ENCODE measurements at regions not wholly inside any gene's neighbourhood (a gene's known extent, or its start where the extent isn't known, plus 50 kb on each side); places are given as distances from the start of the nearest gene placed in this dataset.

DNA sequence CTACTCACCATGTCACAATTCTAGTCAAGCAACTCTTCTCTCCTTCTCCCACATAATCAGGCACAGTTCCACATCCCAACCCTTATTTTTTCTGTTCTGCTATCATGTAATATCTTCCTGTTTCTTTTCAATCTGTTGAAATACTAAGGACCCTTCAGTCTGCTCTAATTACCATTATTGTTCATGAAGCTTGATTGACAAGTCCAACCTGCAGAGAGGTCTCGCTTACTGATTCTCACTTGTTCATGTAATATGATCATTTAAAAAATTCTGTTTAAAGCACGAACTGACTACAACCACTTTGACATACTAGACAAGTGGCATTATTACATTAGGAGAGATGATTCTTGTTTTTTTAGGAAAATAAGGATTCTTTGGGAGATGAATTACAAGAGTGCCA lies 108.6 kb upstream of the MAD2L1 start:
- no peak overlapping the region for H3K4me3 ChIP-seq
- H3K4me1 ChIP-seq (replicated peaks in 1 of 2): peaks cover 0 to 9% of the 10 kb centered on the region in 2 donors
- WGBS, 10 experiments: 14 to 96% (median 69%) methylated on average over 1 to 2 of the region's 2 CpGs
- in situ Hi-C loops (cut with MboI; ENCODE audit: low pct_unique_long_range_greater_than_20kb in 2 of 9, low sequenced_read_pairs in 9 of 9, unreplicated experiment in 9 of 9): no loop called here
- ATAC-seq (replicated peaks in 6 of 8): no peak
- H3K27ac ChIP-seq: no peak overlapping the region

- Histone ChIP-seq H3K27ac (no peak overlapping the region), H3K4me3 (no peak overlapping the region), H3K4me1 (replicated peaks in 1 of 2) (peaks cover 6 to 12% of the 10 kb centered on the region in 2 donors)
- no peak for ATAC-seq (replicated peaks in 6 of 8)
- in situ Hi-C loops (cut with MboI; ENCODE audit: low pct_unique_long_range_greater_than_20kb in 2 of 9, low sequenced_read_pairs in 9 of 9, unreplicated experiment in 9 of 9): loop anchor here in 6 of 9 experiments (25.0 kb wide), 3 partner anchors 548 to 948 kb away; no protein-coding TSS in a partner anchor
- WGBS, 10 experiments: 20 to 100% (median 51%) methylated on average over 1 to 2 of the region's 2 CpGs; no CpG with 5 or more reads in 4 of the 10 experiments
Observed at GRCh38 chr4:120163895-120164294, 97.2 kb upstream of the MAD2L1 start.

- H3K4me1 ChIP-seq (replicated peaks in 1 of 2): peaks cover 6 to 15% of the 10 kb centered on the region in 2 donors
- peak in 5 of 8 experiments; percentile 58 to 90 (median 85) for ATAC-seq (replicated peaks in 6 of 8)
Observed at GRCh38 chr4:120158841-120159463, 92.3 kb upstream of the MAD2L1 start.

DNA sequence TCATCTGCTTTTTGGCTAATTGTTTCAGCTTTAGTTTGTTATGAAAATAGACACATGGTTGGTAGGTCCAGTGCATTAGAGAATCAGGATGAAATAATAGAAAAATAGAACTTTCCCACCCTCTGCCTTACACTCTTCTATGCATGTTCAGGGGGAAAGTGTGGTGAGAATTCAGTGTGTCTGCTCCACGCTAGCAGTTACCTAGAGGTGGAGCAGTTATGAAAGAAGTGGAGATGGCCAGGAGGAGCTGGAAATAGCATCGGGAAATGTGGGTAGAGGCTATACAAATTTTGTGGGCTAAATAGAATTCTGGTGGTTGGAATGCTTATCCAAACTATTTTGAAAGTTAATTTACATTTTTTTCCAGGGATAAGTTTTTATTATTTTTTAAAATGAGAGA lies 91.4 kb upstream of the MAD2L1 start:
- H3K4me3 ChIP-seq: no peak overlapping the region
- WGBS, 10 experiments: 20 to 100% (median 45%) methylated on average over 1 to 2 of the region's 2 CpGs; no CpG with 5 or more reads in 1 of the 10 experiments
- H3K4me1 ChIP-seq (replicated peaks in 1 of 2): peaks cover 6 to 15% of the 10 kb centered on the region in 2 donors
- peak overlapping the region in 1 of 2 donors; percentile 20 for H3K27ac ChIP-seq
- in situ Hi-C loops (cut with MboI; ENCODE audit: low pct_unique_long_range_greater_than_20kb in 2 of 9, low sequenced_read_pairs in 9 of 9, unreplicated experiment in 9 of 9): loop anchor here (10.0 to 25.0 kb wide), 4 partner anchors 554 to 954 kb away; no protein-coding TSS in a partner anchor
- peak in 5 of 8 experiments; percentile 31 to 57 (median 55) for ATAC-seq (replicated peaks in 6 of 8)

More at GRCh38 chr4:120158841-120159463, 92.3 kb upstream of the MAD2L1 start:
- Histone ChIP-seq H3K4me3 (no peak overlapping the region), H3K27ac (no peak overlapping the region)
- 0 to 90% (median 24%) methylated on average over 1 to 3 of the region's 3 CpGs; no CpG with 5 or more reads in 1 of the 10 experiments for WGBS, 10 experiments
- in situ Hi-C loops (cut with MboI; ENCODE audit: low pct_unique_long_range_greater_than_20kb in 2 of 9, low sequenced_read_pairs in 9 of 9, unreplicated experiment in 9 of 9): loop anchor here (10.0 to 25.0 kb wide), 4 partner anchors 553 to 953 kb away; no protein-coding TSS in a partner anchor

DNA sequence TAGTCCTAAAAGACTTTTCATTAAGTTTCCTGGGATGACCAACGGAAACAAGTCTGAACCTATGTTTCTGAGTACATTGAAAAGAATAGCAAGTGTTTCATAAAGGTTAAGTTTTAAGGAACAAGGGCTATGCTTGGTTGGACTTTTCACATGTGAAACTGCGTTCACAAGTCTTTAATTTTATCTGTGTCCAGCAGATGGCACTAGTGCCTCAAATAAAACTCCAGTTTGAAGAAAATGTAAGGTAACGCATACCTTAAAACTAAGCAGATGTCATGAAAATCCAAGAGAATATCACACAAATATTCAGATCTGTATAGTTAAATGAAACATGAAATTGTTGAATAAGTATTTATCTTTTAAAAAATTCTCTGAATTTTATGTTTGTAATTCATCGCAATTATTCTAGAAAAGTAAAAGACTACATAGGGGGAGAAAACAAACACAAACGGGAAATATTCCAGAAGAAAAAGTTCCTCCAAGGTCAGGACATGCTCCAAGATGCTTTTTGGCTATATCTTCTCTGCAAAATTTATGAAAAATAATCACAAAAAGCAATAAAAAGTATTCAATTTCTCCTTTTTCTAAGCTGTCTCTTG lies 89.6 kb upstream of the MAD2L1 start:
- in situ Hi-C loops (cut with MboI; ENCODE audit: low pct_unique_long_range_greater_than_20kb in 2 of 9, low sequenced_read_pairs in 9 of 9, unreplicated experiment in 9 of 9): loop anchor here (10.0 to 25.0 kb wide), 4 partner anchors 556 to 956 kb away; no protein-coding TSS in a partner anchor
- ATAC-seq (replicated peaks in 6 of 8): peak in 5 of 8 experiments; percentile 36 to 61 (median 43)
- Histone ChIP-seq H3K4me3 (no peak overlapping the region), H3K27ac (no peak overlapping the region), H3K4me1 (replicated peaks in 1 of 2) (peaks cover 6 to 15% of the 10 kb centered on the region in 2 donors)
- WGBS, 10 experiments: 13 to 63% (median 32%) methylated on average over 2 to 5 of the region's 5 CpGs

DNA sequence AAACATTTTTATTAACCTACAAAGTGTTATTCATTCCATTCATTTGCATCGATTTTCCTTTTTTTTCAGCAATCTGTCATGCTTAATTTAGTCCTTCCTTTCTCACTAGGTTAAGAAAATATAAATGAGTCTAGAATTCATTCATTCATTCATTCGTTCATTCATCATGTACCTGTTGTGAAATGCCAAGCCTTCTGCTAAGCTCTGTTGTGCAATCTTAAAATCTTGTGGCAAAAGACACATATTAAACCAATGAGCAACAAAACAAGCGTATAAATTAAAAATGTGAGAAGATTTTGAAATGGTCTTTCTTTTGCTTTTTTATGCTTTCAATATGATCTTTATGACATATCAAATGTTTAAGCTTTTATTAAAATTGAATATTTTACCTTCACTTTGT lies 88.6 kb upstream of the MAD2L1 start:
- no peak for ATAC-seq (replicated peaks in 6 of 8)
- peaks cover 6 to 15% of the 10 kb centered on the region in 2 donors for H3K4me1 ChIP-seq (replicated peaks in 1 of 2)
- in situ Hi-C loops (cut with MboI; ENCODE audit: low pct_unique_long_range_greater_than_20kb in 2 of 9, low sequenced_read_pairs in 9 of 9, unreplicated experiment in 9 of 9): loop anchor here (10.0 to 25.0 kb wide), 4 partner anchors 557 to 957 kb away; no protein-coding TSS in a partner anchor
- no peak overlapping the region for H3K4me3 ChIP-seq
- H3K27ac ChIP-seq: no peak overlapping the region
- WGBS, 10 experiments: 33 to 100% (median 70%) methylated on average over 2 to 3 of the region's 3 CpGs

- no peak for ATAC-seq (replicated peaks in 6 of 8)
- 64 to 100% (median 93%) methylated on average over 1 to 3 of the region's 3 CpGs for WGBS, 10 experiments
- Histone ChIP-seq H3K27ac (no peak overlapping the region), H3K4me1 (replicated peaks in 1 of 2) (no peaks in the 10 kb centered on the region), H3K4me3 (no peak overlapping the region)
- in situ Hi-C loops (cut with MboI; ENCODE audit: low pct_unique_long_range_greater_than_20kb in 2 of 9, low sequenced_read_pairs in 9 of 9, unreplicated experiment in 9 of 9): no loop called here
Observed at GRCh38 chr4:120144634-120145033, 78.0 kb upstream of the MAD2L1 start.

DNA sequence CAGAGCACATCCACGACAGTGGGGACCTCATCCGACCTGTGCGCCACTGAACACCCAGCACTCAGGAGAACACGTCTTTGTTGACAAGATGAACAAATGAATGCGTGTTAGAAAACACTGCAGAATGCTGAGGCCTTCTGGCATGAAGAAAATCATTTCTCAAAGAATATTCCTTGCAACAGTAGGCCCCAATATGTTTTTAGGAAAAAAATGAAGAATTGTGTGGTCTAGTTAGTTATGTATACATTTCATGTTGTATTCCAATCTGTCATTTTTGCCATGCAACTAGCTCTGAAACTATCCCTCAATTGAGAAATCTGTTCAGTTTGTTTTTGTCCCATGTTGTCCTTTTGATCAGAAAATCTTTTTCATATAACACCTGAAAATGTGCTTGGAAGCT lies 77.4 kb upstream of the MAD2L1 start:
- 40 to 100% (median 73%) methylated on average over 1 to 4 of the region's 5 CpGs; no CpG with 5 or more reads in 3 of the 10 experiments for WGBS, 10 experiments
- in situ Hi-C loops (cut with MboI; ENCODE audit: low pct_unique_long_range_greater_than_20kb in 2 of 9, low sequenced_read_pairs in 9 of 9, unreplicated experiment in 9 of 9): no loop called here
- no peak for ATAC-seq (replicated peaks in 6 of 8)
- H3K4me1 ChIP-seq (replicated peaks in 1 of 2): no peaks in the 10 kb centered on the region
- H3K4me3 ChIP-seq: no peak overlapping the region
- no peak overlapping the region for H3K27ac ChIP-seq

DNA sequence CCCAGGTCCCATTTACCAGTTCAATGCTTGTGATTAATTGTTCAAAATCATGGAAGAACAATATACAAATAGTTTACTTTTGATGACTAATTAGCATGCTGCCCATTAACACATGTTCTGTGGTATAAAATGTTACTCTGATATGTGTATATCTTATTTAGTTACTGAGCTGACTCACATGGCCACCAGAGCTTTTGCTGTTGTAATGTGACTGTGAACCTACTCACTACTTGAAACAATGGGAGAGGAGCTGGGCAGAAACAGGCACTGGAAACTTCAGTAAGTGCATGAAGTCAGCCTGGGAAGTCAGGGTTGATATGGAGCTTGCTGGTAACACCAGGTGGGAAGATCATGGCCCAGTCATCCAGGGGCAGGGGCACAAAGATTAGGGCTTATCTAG lies 72.7 kb upstream of the MAD2L1 start:
- peak in 2 of 8 experiments; percentile 21 to 47 for ATAC-seq (replicated peaks in 6 of 8)

DNA sequence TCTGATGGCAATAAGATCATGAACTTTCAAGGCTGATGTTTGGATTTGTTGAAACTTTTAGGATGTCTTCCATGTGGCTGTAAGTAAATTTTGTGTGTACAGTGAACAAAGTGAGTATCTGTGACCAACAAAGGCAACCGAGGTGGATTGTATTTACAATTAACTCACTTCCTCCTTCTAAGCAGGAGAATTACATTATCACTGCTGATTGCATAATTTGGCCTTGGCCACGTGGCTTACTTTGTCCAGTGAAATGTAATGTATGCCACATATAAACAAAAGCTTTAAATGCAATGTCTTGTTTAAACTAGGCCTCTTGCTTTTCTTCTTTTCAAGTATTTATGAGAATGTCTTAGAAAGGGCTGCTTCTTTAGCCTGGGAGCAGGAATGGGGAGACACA lies 66.3 kb upstream of the MAD2L1 start:
- no peaks in the 10 kb centered on the region for H3K4me1 ChIP-seq (replicated peaks in 1 of 2)
- no peak overlapping the region for H3K27ac ChIP-seq
- H3K4me3 ChIP-seq: no peak overlapping the region
- in situ Hi-C loops (cut with MboI; ENCODE audit: low pct_unique_long_range_greater_than_20kb in 2 of 9, low sequenced_read_pairs in 9 of 9, unreplicated experiment in 9 of 9): no loop called here
- ATAC-seq (replicated peaks in 6 of 8): no peak
- WGBS, 10 experiments: 0 to 86% (median 65%) methylated on average over 1 to 2 of the region's 2 CpGs

More for the DNA sequence above, 72.7 kb upstream of the MAD2L1 start:
- in situ Hi-C loops (cut with MboI; ENCODE audit: low pct_unique_long_range_greater_than_20kb in 2 of 9, low sequenced_read_pairs in 9 of 9, unreplicated experiment in 9 of 9): no loop called here
- no peak overlapping the region for H3K4me3 ChIP-seq
- H3K4me1 ChIP-seq (replicated peaks in 1 of 2): no peaks in the 10 kb centered on the region
- no peak overlapping the region for H3K27ac ChIP-seq

DNA sequence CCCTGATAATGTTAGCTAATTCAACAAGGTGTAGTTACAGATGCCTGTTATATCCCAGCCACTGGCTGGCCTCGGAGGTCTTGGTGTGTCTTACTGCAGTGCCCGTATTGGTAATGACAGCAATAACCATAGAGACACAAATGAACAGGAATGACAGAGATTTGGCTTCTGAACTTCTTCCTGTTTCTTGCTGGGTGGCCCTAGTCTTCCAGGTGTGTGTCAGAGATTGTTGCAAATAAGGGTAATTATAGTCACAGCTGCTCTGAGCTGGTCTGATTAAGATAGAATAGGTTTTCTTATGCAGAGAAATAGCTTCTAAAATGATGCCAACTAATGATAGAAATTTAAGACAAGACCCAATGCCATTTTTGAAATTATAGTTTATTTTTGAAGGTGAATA lies 64.1 kb upstream of the MAD2L1 start:
- no peaks in the 10 kb centered on the region for H3K4me1 ChIP-seq (replicated peaks in 1 of 2)
- no peak overlapping the region for H3K4me3 ChIP-seq
- H3K27ac ChIP-seq: no peak overlapping the region
- in situ Hi-C loops (cut with MboI; ENCODE audit: low pct_unique_long_range_greater_than_20kb in 2 of 9, low sequenced_read_pairs in 9 of 9, unreplicated experiment in 9 of 9): no loop called here
- ATAC-seq (replicated peaks in 6 of 8): no peak
- WGBS, 10 experiments: 75 to 86% (median 81%) methylated on average over 2 of the region's 2 CpGs; no CpG with 5 or more reads in 7 of the 10 experiments
